ENCODE measurements at regions not wholly inside any gene's neighbourhood (a gene's known extent, or its start where the extent isn't known, plus 50 kb on each side); places are given as distances from the start of the nearest gene placed in this dataset.

DNA sequence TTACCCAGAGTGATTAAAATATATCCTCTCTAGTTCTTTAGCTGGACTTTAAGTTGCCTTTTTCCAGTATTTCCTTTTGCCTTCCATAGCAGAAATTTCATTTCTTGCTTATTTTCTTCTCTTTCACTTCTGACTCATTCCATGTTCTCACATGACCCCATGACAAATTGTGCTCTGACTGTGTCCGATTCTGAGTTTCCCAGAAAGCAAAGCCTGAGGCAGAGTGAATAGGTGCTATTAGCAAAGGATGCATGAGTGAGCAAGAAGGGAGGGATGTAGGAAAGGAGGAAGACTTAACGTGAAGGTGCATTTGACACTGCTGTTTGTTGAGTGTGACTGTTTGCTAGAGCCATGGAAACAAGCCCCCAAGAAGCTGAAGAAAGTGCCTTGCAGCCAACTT, 82.6 kb upstream of the CNTNAP4 start:
- no peak overlapping the region for H3K4me3 Mint-ChIP-seq
- no peaks in the 10 kb centered on the region for H3K4me1 Mint-ChIP-seq
- no peak overlapping the region for H3K27ac Mint-ChIP-seq
- no peaks in the 10 kb centered on the region for H3K27me3 Mint-ChIP-seq (ENCODE audit: low read depth in 3 of 3)
- no peaks in the 10 kb centered on the region for H3K36me3 Mint-ChIP-seq
- no peak for DNase-seq
- peaks cover 0 to 30% (median 7%) of the 10 kb centered on the region in 6 donors for H3K9me3 Mint-ChIP-seq

DNA sequence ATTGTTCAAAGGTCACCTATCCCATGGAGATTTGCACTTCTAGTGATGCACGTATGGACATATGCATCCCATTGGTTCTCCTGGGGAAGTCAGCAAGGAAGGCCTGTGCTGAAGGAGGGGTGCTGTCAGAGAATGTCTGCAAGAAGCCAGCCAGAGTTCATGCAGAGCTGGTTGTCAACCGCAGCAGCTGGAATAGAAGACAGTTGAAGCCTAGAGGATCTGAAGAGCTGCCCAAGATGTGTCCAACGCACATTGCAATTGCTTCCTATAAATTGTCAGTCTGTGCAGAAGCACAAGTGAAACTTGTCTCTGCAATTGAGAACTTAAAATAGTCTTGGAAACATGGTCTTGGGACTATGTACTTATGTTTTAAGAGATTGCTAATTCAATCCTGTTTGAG, 82.1 kb upstream of the CNTNAP4 start:
- no peaks in the 10 kb centered on the region for H3K27me3 Mint-ChIP-seq (ENCODE audit: low read depth in 3 of 3)
- peaks cover 0 to 30% (median 7%) of the 10 kb centered on the region in 6 donors for H3K9me3 Mint-ChIP-seq
- no peaks in the 10 kb centered on the region for H3K36me3 Mint-ChIP-seq
- no peaks in the 10 kb centered on the region for H3K4me1 Mint-ChIP-seq
- H3K27ac Mint-ChIP-seq = no peak overlapping the region
- DNase-seq = no peak
- no peak overlapping the region for H3K4me3 Mint-ChIP-seq

DNA sequence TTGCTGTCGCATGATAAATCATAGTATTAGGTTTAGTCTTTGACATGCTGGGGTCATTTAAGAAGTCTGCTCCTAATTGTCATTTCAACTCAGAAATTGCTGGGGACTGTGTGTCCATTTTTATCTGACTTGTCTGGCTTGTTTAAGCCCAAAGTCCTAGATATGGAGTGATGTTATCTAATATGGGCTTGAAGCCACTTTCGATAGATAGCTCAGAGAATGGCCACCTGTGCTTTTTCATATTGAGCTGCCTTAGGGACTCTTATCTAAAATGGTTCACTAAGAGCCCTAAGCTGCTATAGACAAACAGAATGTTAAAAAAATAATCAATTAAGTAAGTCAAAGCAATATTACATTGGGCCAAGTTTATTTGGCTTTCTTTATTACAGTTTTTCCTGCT, 81.6 kb upstream of the CNTNAP4 start:
- H3K4me3 Mint-ChIP-seq = no peak overlapping the region
- no peaks in the 10 kb centered on the region for H3K4me1 Mint-ChIP-seq
- no peaks in the 10 kb centered on the region for H3K27me3 Mint-ChIP-seq (ENCODE audit: low read depth in 3 of 3)

DNA sequence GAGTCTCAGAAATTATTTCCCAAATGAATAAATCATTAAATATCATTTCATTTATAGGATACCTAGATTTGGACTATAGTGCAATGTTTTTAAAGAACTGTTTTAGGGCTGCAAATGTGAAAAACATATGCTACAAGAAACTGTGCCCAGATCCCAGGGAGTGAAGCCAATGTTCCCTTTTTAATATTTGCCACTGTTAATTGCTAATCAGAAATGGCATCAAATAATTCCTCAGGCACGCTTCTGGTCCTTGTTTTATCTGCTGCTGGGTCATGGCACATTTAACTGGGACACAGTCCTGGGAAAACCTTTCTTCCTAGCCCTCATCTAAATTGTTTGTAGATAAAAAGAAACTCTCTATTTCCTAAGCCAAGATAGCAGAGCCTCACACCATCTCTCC, 79.3 kb upstream of the CNTNAP4 start:
- Mint-ChIP-seq H3K36me3 (no peaks in the 10 kb centered on the region), H3K4me3 (no peak overlapping the region), H3K27ac (no peak overlapping the region), H3K4me1 (no peaks in the 10 kb centered on the region), H3K27me3 (ENCODE audit: low read depth in 3 of 3) (no peaks in the 10 kb centered on the region), H3K9me3 (peaks cover 0 to 22% (median 6%) of the 10 kb centered on the region in 6 donors)
- no peak for DNase-seq

More for the DNA sequence above, 81.6 kb upstream of the CNTNAP4 start:
- DNase-seq = no peak
- no peaks in the 10 kb centered on the region for H3K36me3 Mint-ChIP-seq
- no peak overlapping the region for H3K27ac Mint-ChIP-seq
- H3K9me3 Mint-ChIP-seq = peaks cover 0 to 28% (median 7%) of the 10 kb centered on the region in 6 donors

DNA sequence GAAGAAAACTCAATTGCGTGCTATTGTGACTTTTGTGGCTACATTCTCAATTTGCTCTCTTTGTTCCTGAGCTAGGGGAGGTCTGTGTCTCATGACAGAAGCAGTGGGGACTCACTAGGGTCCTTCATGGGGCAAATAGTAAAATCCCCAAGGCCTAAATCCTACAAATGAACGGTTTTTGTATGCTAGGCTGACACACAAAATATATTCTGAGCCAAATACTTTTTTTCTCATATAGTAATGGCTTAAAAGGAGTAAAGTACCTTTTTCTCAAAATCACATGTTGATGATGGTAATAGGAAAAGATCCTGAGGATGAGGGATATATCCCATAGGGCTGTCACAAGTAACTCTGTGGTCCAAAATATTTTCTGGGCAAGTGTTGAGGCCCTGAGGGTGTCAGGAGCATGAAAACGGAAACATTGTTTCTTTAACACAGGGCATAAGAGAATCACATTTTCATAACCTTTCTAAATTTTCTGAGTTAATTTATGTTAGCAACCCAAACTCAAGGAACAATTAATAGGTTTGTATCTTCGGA, 77.5 kb upstream of the CNTNAP4 start:
- Mint-ChIP-seq H3K4me1 (no peaks in the 10 kb centered on the region), H3K27ac (no peak overlapping the region), H3K4me3 (no peak overlapping the region), H3K27me3 (ENCODE audit: low read depth in 3 of 3) (peaks cover 0 to 4% (median 0%) of the 10 kb centered on the region in 3 donors), H3K36me3 (no peaks in the 10 kb centered on the region), H3K9me3 (peaks cover 2 to 34% (median 6%) of the 10 kb centered on the region in 6 donors)
- DNase-seq = no peak

DNA sequence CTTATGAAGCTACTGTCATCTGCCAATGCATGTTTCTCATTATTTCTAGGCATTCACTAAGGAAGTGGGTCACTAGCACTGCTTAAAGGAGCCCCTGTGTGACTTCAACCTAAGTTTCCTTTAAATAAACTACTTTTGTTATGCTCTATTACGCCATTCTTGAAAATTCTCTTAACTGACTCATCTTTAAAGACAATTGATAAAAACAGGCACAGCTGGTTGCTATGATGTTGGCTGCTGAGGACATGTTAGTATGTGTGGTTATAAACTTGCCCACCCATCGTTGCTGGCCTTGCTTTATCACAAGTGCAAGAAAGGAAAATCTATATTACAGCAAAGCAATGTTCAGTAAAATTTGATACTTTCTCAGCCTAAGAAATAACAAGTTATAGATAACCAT, 75.8 kb upstream of the CNTNAP4 start:
- DNase-seq = no peak
- H3K4me1 Mint-ChIP-seq = no peaks in the 10 kb centered on the region
- peaks cover 9 to 37% (median 16%) of the 10 kb centered on the region in 6 donors for H3K9me3 Mint-ChIP-seq
- H3K4me3 Mint-ChIP-seq = no peak overlapping the region
- H3K36me3 Mint-ChIP-seq = no peaks in the 10 kb centered on the region
- H3K27me3 Mint-ChIP-seq (ENCODE audit: low read depth in 3 of 3) = peaks cover 0 to 4% (median 2%) of the 10 kb centered on the region in 3 donors
- no peak overlapping the region for H3K27ac Mint-ChIP-seq

DNA sequence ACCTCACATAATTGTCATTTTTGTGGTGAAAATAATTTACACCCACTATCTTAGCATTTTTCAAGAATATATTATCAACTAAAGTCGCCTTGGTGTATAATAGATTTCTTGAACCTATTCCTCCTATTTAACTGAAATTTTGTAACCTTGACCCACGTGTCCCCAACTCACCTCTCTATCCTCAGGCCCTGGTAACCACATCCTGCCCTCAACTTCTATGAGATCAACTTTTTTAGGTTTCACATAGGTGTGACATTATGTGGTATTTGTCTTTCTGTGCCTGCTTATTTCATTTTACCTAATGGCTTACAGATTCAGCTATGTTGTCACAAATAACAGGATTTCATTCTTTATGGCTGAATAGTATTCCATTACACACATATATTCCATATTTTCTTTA, 73.0 kb upstream of the CNTNAP4 start:
- Mint-ChIP-seq H3K4me1 (no peaks in the 10 kb centered on the region), H3K4me3 (no peak overlapping the region), H3K27me3 (ENCODE audit: low read depth in 3 of 3) (peaks cover 1 to 4% (median 2%) of the 10 kb centered on the region in 3 donors), H3K9me3 (peaks cover 12 to 45% (median 19%) of the 10 kb centered on the region in 6 donors), H3K27ac (no peak overlapping the region), H3K36me3 (no peaks in the 10 kb centered on the region)
- no peak for DNase-seq

DNA sequence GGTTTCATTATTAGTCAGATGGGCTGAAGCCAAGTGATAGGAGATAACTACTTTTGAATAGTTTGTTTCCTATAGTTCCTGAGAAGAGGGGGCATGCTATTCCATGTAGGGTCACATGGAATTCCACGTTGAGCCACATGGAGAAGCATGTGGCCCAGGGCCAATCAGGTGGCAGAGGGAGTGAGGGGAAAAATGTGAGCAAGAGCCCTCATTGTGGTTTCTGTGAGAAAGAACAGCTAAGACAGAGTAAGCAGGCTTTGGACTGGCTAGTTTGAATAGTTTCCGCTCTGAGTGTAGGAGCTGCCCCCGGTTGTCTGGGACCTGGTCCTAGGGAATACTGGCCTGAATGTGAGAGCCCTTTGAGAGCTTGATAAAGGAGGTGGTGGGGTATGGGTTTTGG, 69.9 kb upstream of the CNTNAP4 start:
- Mint-ChIP-seq H3K4me3 (no peak overlapping the region), H3K4me1 (no peaks in the 10 kb centered on the region), H3K27ac (no peak overlapping the region), H3K9me3 (peaks cover 14 to 61% (median 28%) of the 10 kb centered on the region in 6 donors), H3K36me3 (no peaks in the 10 kb centered on the region), H3K27me3 (ENCODE audit: low read depth in 3 of 3) (peaks cover 1 to 4% (median 2%) of the 10 kb centered on the region in 3 donors)
- no peak for DNase-seq

DNA sequence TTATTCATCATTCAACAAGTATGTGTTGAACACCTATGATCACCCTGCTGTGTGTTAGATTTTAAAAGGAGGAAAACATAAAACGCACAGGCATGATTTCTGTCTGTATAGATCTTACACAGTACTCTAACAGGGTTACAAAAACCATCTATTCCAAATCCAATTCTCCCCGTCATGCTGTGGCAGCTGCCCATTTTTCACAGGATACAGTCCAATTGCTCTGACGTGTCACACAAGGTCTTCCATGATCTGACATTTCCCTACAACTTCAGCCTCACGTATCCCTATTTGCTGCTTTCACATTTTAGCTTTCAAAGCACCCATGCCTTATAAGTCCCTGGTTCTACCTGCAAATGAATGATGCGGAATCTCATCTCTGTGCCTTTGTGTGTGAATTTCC, 67.0 kb upstream of the CNTNAP4 start:
- H3K27me3 Mint-ChIP-seq (ENCODE audit: low read depth in 3 of 3) = peaks cover 0 to 1% (median 1%) of the 10 kb centered on the region in 3 donors

DNA sequence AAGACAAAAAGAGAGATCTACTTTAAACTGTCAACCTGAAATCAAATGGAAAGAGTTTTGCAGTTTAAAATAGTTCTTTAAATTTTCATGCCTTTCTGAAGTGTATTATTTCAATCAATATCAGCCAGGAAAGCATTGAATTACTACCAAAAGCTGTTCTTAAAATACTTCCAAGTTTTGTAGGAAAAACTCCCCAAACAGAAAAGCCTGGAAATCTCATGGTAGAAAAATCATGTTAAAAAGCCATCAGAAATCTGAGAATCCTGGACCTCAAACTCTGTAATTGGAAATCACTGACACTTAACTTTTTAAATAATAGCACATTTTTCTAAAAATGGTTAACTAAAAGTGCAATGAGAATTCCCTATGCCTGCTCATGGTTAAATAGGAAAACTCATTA, 63.3 kb upstream of the CNTNAP4 start:
- Mint-ChIP-seq H3K27ac (no peak overlapping the region), H3K9me3 (peaks cover 4 to 55% (median 18%) of the 10 kb centered on the region in 6 donors), H3K4me1 (no peaks in the 10 kb centered on the region), H3K4me3 (no peak overlapping the region), H3K36me3 (peaks cover 0 to 3% (median 0%) of the 10 kb centered on the region in 3 donors), H3K27me3 (ENCODE audit: low read depth in 3 of 3) (no peaks in the 10 kb centered on the region)
- DNase-seq = no peak

More for the DNA sequence above, 67.0 kb upstream of the CNTNAP4 start:
- peaks cover 0 to 3% (median 0%) of the 10 kb centered on the region in 3 donors for H3K36me3 Mint-ChIP-seq
- no peak for DNase-seq
- H3K27ac Mint-ChIP-seq = no peak overlapping the region
- no peak overlapping the region for H3K4me3 Mint-ChIP-seq
- peaks cover 14 to 59% (median 25%) of the 10 kb centered on the region in 6 donors for H3K9me3 Mint-ChIP-seq
- H3K4me1 Mint-ChIP-seq = no peaks in the 10 kb centered on the region

DNA sequence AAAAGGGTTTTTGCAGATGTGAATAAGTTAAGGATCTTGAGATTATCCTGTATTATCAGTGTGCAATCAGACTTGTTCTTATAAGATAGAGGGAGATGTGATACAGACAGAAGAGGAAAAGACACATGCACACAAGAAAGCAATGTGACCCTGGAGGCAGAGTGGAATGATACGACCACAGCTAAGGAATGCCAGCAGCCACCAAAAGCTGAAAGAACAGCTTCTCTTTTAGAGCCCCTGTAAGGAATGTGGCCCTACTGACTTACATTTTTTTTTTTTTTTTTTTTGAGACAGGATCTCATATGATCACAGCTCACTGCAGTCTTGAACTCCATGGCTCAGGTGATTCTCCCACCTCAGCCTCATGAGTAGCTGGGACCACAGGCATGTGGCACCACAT, 62.3 kb upstream of the CNTNAP4 start:
- no peak for DNase-seq
- Mint-ChIP-seq H3K36me3 (peaks cover 0 to 3% (median 0%) of the 10 kb centered on the region in 3 donors), H3K4me1 (no peaks in the 10 kb centered on the region), H3K27ac (no peak overlapping the region), H3K4me3 (no peak overlapping the region), H3K9me3 (peaks cover 4 to 52% (median 19%) of the 10 kb centered on the region in 6 donors), H3K27me3 (ENCODE audit: low read depth in 3 of 3) (no peaks in the 10 kb centered on the region)

DNA sequence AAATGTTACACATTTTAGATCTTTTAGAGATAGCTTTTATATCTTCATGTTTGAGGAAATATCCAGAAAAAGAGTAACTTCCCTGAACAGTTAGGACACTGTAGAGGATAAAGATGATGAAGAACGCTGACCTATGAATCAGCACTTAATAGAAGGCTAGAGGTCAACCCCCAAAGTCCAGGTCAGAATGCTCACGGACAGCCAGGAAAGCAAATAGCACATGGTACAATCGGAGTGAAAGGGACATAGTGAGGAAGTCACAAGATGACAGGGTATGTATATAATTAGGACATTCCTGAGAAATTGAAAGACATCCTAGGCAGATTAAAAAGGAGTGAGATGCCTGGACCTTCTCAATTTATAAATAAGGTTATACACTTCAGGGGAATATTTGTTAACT, 55.1 kb upstream of the CNTNAP4 start:
- no peak overlapping the region for H3K27ac Mint-ChIP-seq
- H3K4me3 Mint-ChIP-seq = no peak overlapping the region
- H3K36me3 Mint-ChIP-seq = no peaks in the 10 kb centered on the region
- no peak for DNase-seq
- H3K9me3 Mint-ChIP-seq = peaks cover 0 to 21% (median 8%) of the 10 kb centered on the region in 6 donors
- peaks cover 0 to 5% (median 3%) of the 10 kb centered on the region in 3 donors for H3K27me3 Mint-ChIP-seq (ENCODE audit: low read depth in 3 of 3)
- H3K4me1 Mint-ChIP-seq = no peaks in the 10 kb centered on the region

DNA sequence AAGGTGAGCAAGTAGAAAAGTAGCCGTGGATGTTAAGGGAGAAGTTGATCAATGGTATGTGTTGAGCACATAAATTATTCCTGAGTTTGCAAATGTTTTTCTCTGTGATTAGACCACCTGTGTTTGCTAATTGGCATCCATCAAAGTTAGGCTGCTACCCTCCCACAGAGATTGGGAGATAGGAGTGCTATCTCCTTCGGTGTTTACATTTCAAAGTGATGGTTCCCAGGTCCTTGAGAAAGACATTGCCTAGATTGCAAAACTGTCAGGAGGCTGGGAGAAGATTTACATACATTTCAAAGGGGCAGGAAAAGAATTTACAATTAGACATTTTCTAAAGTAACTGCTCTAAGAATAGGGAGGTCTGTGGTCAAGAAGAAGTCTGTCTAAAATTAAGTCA, 54.3 kb upstream of the CNTNAP4 start:
- DNase-seq = no peak
- Mint-ChIP-seq H3K27me3 (ENCODE audit: low read depth in 3 of 3) (peaks cover 0 to 5% (median 3%) of the 10 kb centered on the region in 3 donors), H3K4me3 (no peak overlapping the region), H3K9me3 (peaks cover 0 to 19% (median 6%) of the 10 kb centered on the region in 6 donors), H3K36me3 (no peaks in the 10 kb centered on the region), H3K27ac (no peak overlapping the region), H3K4me1 (no peaks in the 10 kb centered on the region)

DNA sequence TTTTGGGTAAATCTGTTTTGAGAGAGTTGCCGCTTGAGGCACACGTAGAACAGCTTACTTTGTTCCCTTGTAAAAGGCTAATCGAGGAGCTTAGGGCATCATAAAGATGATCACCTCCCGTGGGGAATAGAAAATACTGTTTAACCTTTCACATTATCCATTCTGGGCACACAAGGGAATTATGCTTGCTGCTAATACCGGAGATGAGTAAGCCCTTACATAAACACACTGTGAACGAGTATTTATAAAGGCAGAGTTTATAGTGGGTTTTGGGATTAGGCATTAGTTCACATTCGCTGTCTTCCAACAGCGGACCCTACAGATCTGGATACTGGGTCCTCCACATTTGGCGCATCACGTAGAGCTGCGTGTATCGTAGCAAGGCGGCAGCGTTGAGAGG, 51.2 kb upstream of the CNTNAP4 start:
- DNase-seq = no peak
- no peaks in the 10 kb centered on the region for H3K36me3 Mint-ChIP-seq
- peaks cover under 1 to 30% (median 10%) of the 10 kb centered on the region in 6 donors for H3K9me3 Mint-ChIP-seq
- no peaks in the 10 kb centered on the region for H3K4me1 Mint-ChIP-seq
- H3K27me3 Mint-ChIP-seq (ENCODE audit: low read depth in 3 of 3) = peaks cover 0 to 3% (median 0%) of the 10 kb centered on the region in 3 donors
- H3K4me3 Mint-ChIP-seq = no peak overlapping the region
- H3K27ac Mint-ChIP-seq = no peak overlapping the region

DNA sequence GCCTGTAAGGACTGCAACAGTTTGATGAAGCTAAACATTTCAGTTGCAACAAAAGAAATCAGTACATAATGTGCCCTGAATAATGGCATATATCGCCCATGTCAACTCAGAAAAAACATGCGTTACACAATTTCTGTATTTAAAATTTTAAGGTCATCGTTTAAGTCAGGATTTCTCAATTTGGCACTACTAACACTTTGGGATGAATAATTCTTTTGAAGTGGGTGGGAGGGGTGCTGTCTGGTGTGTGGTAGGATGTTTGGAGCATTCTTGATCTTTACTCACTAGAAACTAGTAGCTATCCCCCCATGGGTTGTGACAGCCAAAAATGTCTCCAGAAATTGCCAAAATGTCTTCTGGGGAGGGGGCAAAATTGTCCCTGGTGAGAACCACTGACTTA, 50.7 kb upstream of the CNTNAP4 start:
- H3K36me3 Mint-ChIP-seq = no peaks in the 10 kb centered on the region
- DNase-seq = no peak
- H3K27ac Mint-ChIP-seq = no peak overlapping the region
- H3K9me3 Mint-ChIP-seq = peaks cover 2 to 32% (median 12%) of the 10 kb centered on the region in 6 donors
- no peak overlapping the region for H3K4me3 Mint-ChIP-seq
- peaks cover 0 to 3% (median 0%) of the 10 kb centered on the region in 3 donors for H3K27me3 Mint-ChIP-seq (ENCODE audit: low read depth in 3 of 3)
- H3K4me1 Mint-ChIP-seq = no peaks in the 10 kb centered on the region

All from immature natural killer cell (primary cell).